T-helper 17 cell (primary cell): ENCODE measurements at regions not wholly inside any gene's neighbourhood (a gene's known extent, or its start where the extent isn't known, plus 50 kb on each side); places are given as distances from the start of the nearest gene placed in this dataset.

Experiments used
- ATAC-seq: fragments of 150-1000 bp; cut with Tn5 transposase; 2 replicates; pipeline ENCODE4 v1.10.0; 2021; ENCODE audit warnings: mild to moderate bottlenecking, moderate library complexity
- DNase-seq, 3 donors: peaks; one replicate each; pipeline versions ENCODE4 v3.0.0 to v3.0.0-alpha.2; 2020 to 2021
- H3K9me3 ChIP-seq: one replicate; pipeline ENCODE4 v1.7.0; 2013; ENCODE audit warnings: low read length, mild to moderate bottlenecking; ENCODE audit not compliant: control insufficient read depth, poor library complexity, severe bottlenecking
- H3K27ac Mint-ChIP-seq: one replicate; pipeline ENCODE4 v1.8.0; 2022; ENCODE audit warnings: mild to moderate bottlenecking, moderate library complexity, mixed read lengths
- H3K27me3 Mint-ChIP-seq: one replicate; pipeline ENCODE4 v1.8.0; 2022; ENCODE audit warnings: mixed read lengths
- H3K36me3 Mint-ChIP-seq: one replicate; pipeline ENCODE4 v1.8.0; 2022; ENCODE audit warnings: low read depth, mixed read lengths
- H3K4me1 Mint-ChIP-seq: one replicate; pipeline ENCODE4 v1.8.0; 2022; ENCODE audit warnings: mild to moderate bottlenecking, mixed read lengths
- H3K4me3 Mint-ChIP-seq: one replicate; pipeline ENCODE4 v1.8.0; 2022; ENCODE audit warnings: mild to moderate bottlenecking, moderate library complexity, mixed read lengths

GRCh38 chr12:94762943-94763342, 112.6 kb upstream of the TMCC3 start:
- ATAC-seq: no peak
- Mint-ChIP-seq H3K27ac (no peak overlapping the region), H3K4me1 (peaks cover 7% of the 10 kb centered on the region), H3K27me3 (peaks cover 24% of the 10 kb centered on the region), H3K4me3 (no peak overlapping the region), H3K36me3 (no peaks in the 10 kb centered on the region)
- no peak for DNase-seq
- H3K9me3 ChIP-seq: no peaks in the 10 kb centered on the region

GRCh38 chr12:94762259-94762942, 112.0 kb upstream of the TMCC3 start:
- Mint-ChIP-seq H3K4me3 (no peak overlapping the region), H3K36me3 (no peaks in the 10 kb centered on the region), H3K27me3 (peaks cover 18% of the 10 kb centered on the region), H3K4me1 (peaks cover 7% of the 10 kb centered on the region), H3K27ac (no peak overlapping the region)
- DNase-seq: no peak
- peak; percentile 35 for ATAC-seq
- no peaks in the 10 kb centered on the region for H3K9me3 ChIP-seq

GRCh38 chr12:94761559-94761958, 111.2 kb upstream of the TMCC3 start:
- DNase-seq: no peak
- Mint-ChIP-seq H3K4me1 (peaks cover 7% of the 10 kb centered on the region), H3K4me3 (no peak overlapping the region), H3K27me3 (peaks cover 11% of the 10 kb centered on the region), H3K27ac (no peak overlapping the region), H3K36me3 (no peaks in the 10 kb centered on the region)
- ATAC-seq: no peak
- H3K9me3 ChIP-seq: no peaks in the 10 kb centered on the region

- Mint-ChIP-seq H3K4me3 (no peak overlapping the region), H3K27ac (no peak overlapping the region), H3K4me1 (peaks cover 7% of the 10 kb centered on the region), H3K36me3 (no peaks in the 10 kb centered on the region), H3K27me3 (peaks cover 11% of the 10 kb centered on the region)
- ATAC-seq (no peak), DNase-seq (no peak)
- no peaks in the 10 kb centered on the region for H3K9me3 ChIP-seq
Measured at GRCh38 chr12:94760786-94761185, 110.4 kb upstream of the TMCC3 start.

GRCh38 chr12:94756789-94757188, 106.4 kb upstream of the TMCC3 start:
- H3K27me3 Mint-ChIP-seq: peaks cover 18% of the 10 kb centered on the region
- H3K36me3 Mint-ChIP-seq: peaks cover 6% of the 10 kb centered on the region
- H3K4me1 Mint-ChIP-seq: no peaks in the 10 kb centered on the region
- DNase-seq (no peak), ATAC-seq (no peak)
- no peak overlapping the region for H3K27ac Mint-ChIP-seq
- no peak overlapping the region for H3K4me3 Mint-ChIP-seq
- H3K9me3 ChIP-seq: no peaks in the 10 kb centered on the region

- Mint-ChIP-seq H3K4me1 (no peaks in the 10 kb centered on the region), H3K27me3 (peaks cover 28% of the 10 kb centered on the region), H3K36me3 (peaks cover 6% of the 10 kb centered on the region), H3K27ac (no peak overlapping the region), H3K4me3 (no peak overlapping the region)
- no peak for DNase-seq
- no peak for ATAC-seq
- no peaks in the 10 kb centered on the region for H3K9me3 ChIP-seq
Measured at GRCh38 chr12:94755598-94755997, 105.2 kb upstream of the TMCC3 start.

GRCh38 chr12:94754653-94755052, 104.3 kb upstream of the TMCC3 start:
- peaks cover 6% of the 10 kb centered on the region for H3K36me3 Mint-ChIP-seq
- no peak overlapping the region for H3K27ac Mint-ChIP-seq
- H3K9me3 ChIP-seq: no peaks in the 10 kb centered on the region
- no peak for ATAC-seq
- H3K27me3 Mint-ChIP-seq: peaks cover 28% of the 10 kb centered on the region
- no peak for DNase-seq
- H3K4me1 Mint-ChIP-seq: no peaks in the 10 kb centered on the region
- H3K4me3 Mint-ChIP-seq: no peak overlapping the region

- Mint-ChIP-seq H3K4me1 (no peaks in the 10 kb centered on the region), H3K27ac (no peak overlapping the region), H3K36me3 (peaks cover 6% of the 10 kb centered on the region), H3K27me3 (peaks cover 28% of the 10 kb centered on the region), H3K4me3 (no peak overlapping the region)
- ATAC-seq (no peak), DNase-seq (no peak)
- H3K9me3 ChIP-seq: no peaks in the 10 kb centered on the region
Measured at GRCh38 chr12:94753036-94753679, 102.8 kb upstream of the TMCC3 start.

- H3K4me1 Mint-ChIP-seq: no peaks in the 10 kb centered on the region
- peaks cover 6% of the 10 kb centered on the region for H3K36me3 Mint-ChIP-seq
- H3K27ac Mint-ChIP-seq: no peak overlapping the region
- H3K9me3 ChIP-seq: no peaks in the 10 kb centered on the region
- H3K27me3 Mint-ChIP-seq: peaks cover 33% of the 10 kb centered on the region
- H3K4me3 Mint-ChIP-seq: no peak overlapping the region
- ATAC-seq: no peak
- DNase-seq: no peak
Measured at GRCh38 chr12:94750864-94751263, 100.5 kb upstream of the TMCC3 start.

- no peak overlapping the region for H3K27ac Mint-ChIP-seq
- DNase-seq (no peak), ATAC-seq (no peak)
- peaks cover 33% of the 10 kb centered on the region for H3K27me3 Mint-ChIP-seq
- H3K4me3 Mint-ChIP-seq: no peak overlapping the region
- H3K4me1 Mint-ChIP-seq: no peaks in the 10 kb centered on the region
- no peaks in the 10 kb centered on the region for H3K9me3 ChIP-seq
- H3K36me3 Mint-ChIP-seq: peaks cover 6% of the 10 kb centered on the region
Measured at GRCh38 chr12:94749890-94750289, 99.5 kb upstream of the TMCC3 start.

GRCh38 chr12:94749455-94749854, 99.1 kb upstream of the TMCC3 start:
- no peaks in the 10 kb centered on the region for H3K9me3 ChIP-seq
- peaks cover 6% of the 10 kb centered on the region for H3K36me3 Mint-ChIP-seq
- ATAC-seq (no peak), DNase-seq (no peak)
- no peaks in the 10 kb centered on the region for H3K4me1 Mint-ChIP-seq
- peaks cover 33% of the 10 kb centered on the region for H3K27me3 Mint-ChIP-seq
- H3K4me3 Mint-ChIP-seq: no peak overlapping the region
- no peak overlapping the region for H3K27ac Mint-ChIP-seq

GRCh38 chr12:94748726-94749421, 98.5 kb upstream of the TMCC3 start:
- H3K27ac Mint-ChIP-seq: no peak overlapping the region

GRCh38 chr12:94745562-94745961, 95.2 kb upstream of the TMCC3 start:
- H3K9me3 ChIP-seq: no peaks in the 10 kb centered on the region
- Mint-ChIP-seq H3K27me3 (peaks cover 18% of the 10 kb centered on the region), H3K4me1 (peaks cover 9% of the 10 kb centered on the region), H3K36me3 (peaks cover 3% of the 10 kb centered on the region), H3K27ac (no peak overlapping the region), H3K4me3 (no peak overlapping the region)
- DNase-seq (no peak), ATAC-seq (no peak)

More at GRCh38 chr12:94748726-94749421, 98.5 kb upstream of the TMCC3 start:
- H3K9me3 ChIP-seq: no peaks in the 10 kb centered on the region
- Mint-ChIP-seq H3K4me1 (no peaks in the 10 kb centered on the region), H3K4me3 (no peak overlapping the region), H3K36me3 (peaks cover 6% of the 10 kb centered on the region), H3K27me3 (peaks cover 33% of the 10 kb centered on the region)
- ATAC-seq: no peak
- no peak for DNase-seq
